ENCODE measurements at regions not wholly inside any gene's neighbourhood (a gene's known extent, or its start where the extent isn't known, plus 50 kb on each side); places are given as distances from the start of the nearest gene placed in this dataset.
"Not testable (repeated sequence)": the region's sequence is repeated elsewhere in the genome, so short reads cannot be mapped to it uniquely, and the experiment has no call there.

DNA sequence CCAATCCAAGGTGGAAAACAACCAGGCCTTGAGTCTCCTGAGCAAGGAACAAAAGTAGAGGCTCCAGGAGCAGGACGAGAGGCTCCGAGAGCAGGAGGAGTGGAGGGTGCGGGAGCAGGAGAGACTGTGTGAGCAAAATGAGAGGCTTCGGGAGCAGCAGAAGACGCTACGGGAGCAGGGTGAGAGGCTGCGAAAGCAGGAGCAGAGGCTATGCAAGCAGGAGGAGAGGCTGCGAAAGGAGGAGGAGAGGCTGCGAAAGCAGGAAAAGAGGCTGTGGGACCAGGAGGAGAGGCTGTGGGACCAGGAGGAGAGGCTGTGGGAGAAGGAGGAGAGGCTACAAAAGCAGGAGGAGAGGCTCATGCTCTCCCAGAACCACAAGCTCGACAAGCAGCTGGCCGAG is 60.3 kb upstream of the UBE2Q2 start:
- no peak for DNase-seq
- intact Hi-C loops (cut with DNase I): no loop called here
- H3K27ac ChIP-seq: no peak overlapping the region
- H3K4me1 ChIP-seq: no peaks in the 10 kb centered on the region
- no peaks in the 10 kb centered on the region for H3K9me3 ChIP-seq
- no peaks in the 10 kb centered on the region for H3K36me3 ChIP-seq
- TF ChIP-seq, protein P1, sequence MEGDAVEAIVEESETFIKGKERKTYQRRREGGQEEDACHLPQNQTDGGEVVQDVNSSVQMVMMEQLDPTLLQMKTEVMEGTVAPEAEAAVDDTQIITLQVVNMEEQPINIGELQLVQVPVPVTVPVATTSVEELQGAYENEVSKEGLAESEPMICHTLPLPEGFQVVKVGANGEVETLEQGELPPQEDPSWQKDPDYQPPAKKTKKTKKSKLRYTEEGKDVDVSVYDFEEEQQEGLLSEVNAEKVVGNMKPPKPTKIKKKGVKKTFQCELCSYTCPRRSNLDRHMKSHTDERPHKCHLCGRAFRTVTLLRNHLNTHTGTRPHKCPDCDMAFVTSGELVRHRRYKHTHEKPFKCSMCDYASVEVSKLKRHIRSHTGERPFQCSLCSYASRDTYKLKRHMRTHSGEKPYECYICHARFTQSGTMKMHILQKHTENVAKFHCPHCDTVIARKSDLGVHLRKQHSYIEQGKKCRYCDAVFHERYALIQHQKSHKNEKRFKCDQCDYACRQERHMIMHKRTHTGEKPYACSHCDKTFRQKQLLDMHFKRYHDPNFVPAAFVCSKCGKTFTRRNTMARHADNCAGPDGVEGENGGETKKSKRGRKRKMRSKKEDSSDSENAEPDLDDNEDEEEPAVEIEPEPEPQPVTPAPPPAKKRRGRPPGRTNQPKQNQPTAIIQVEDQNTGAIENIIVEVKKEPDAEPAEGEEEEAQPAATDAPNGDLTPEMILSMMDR (IDR thresholded peaks at IDR 0.05): no peak
- ATAC-seq: no peak
- H3K27me3 ChIP-seq: peaks cover 0 to 12% of the 10 kb centered on the region in 2 donors
- no peak overlapping the region for H3K4me3 ChIP-seq

DNA sequence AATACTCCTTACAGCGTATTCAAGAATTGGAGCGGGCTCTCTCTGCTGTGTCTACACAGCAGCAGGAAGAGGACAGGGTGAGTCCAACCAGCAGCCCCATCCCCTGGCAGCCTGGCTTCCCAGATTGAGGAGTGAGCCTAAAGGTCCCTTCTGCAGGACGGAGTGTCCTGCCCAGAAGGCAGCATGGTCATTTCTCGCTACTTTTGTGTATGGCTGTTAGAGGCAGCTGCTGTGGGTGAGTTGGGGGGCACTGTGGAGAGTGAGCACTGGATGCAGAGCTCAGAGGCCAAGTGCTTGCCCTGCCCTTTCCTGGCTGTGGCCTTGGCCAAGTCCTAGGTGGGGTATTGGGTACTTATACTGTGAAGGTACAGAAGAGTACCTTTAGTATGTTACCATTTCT is 62.3 kb upstream of the UBE2Q2 start:
- H3K9me3 ChIP-seq; DNase-seq; H3K4me3 ChIP-seq; H3K36me3 ChIP-seq; ATAC-seq; H3K27me3 ChIP-seq; H3K4me1 ChIP-seq; intact Hi-C loops (cut with DNase I); H3K27ac ChIP-seq: not testable (repeated sequence)

DNA sequence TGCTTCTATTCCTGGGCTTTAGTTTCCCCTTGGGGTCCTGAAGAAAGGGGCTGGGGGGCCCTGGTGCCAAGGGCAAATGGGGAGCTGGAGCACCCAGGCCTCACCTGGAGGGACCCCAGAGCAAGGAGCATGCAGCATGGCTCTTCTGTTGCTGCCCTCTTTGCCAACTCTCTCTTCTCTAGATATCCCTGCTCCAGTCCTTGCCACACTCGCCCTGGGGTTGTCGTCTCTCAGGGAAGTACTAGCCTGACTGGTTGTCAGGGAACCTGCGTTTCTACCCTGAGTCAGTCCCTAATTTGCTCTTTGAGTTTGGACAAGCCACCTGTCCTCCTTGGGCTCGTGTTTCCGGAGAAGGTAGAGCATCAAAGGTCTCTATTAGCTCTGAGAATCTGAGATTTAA is 63.7 kb upstream of the UBE2Q2 start:
- intact Hi-C loops (cut with DNase I): no loop called here
- H3K27ac ChIP-seq: no peak overlapping the region
- no peaks in the 10 kb centered on the region for H3K36me3 ChIP-seq
- no peak overlapping the region for H3K4me3 ChIP-seq
- H3K4me1 ChIP-seq: no peaks in the 10 kb centered on the region
- DNase-seq (no peak), ATAC-seq (no peak)
- H3K27me3 ChIP-seq: no peaks in the 10 kb centered on the region
- TF ChIP-seq, protein P1 (IDR thresholded peaks at IDR 0.05): no peak
- H3K9me3 ChIP-seq: no peaks in the 10 kb centered on the region

DNA sequence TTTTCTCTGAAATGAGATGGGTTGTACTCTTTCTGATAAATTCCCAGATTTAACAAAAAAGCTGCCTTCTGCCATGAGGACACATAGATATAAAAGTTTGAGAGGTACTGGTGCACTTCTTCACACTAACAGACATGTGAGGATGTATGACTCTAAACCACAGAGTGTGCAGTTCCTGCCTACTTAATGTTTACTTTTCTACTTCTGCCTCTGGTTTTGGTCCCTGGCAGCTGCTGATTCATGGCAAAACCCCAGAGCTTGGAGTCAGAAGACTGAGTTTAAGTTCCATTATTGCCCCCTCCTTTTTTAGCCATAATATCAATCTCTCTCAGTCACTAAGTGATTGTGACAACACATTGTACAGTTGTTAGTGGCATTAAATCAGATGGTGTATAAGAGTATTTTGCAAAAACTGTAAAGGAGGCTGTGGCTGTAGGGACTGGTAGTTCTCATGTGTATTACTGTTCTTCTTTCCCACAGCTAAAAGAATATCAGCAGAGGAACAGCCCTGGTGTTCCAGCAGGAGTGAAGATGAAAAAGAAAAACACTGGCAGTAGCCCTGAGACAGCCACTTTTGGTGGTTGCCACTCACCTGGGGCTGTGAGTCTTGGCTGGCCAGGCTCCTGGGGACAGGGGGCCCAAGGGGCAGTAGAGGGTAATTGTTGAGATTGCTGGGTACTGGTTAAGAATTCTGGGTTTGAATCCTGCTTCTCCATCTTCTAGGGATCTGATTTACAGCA is 64.4 kb upstream of the CSPG4 start:
- H3K27me3 ChIP-seq; H3K9me3 ChIP-seq; DNase-seq; intact Hi-C loops (cut with DNase I); ATAC-seq; H3K36me3 ChIP-seq; H3K27ac ChIP-seq; H3K4me3 ChIP-seq; H3K4me1 ChIP-seq: not testable (repeated sequence)

DNA sequence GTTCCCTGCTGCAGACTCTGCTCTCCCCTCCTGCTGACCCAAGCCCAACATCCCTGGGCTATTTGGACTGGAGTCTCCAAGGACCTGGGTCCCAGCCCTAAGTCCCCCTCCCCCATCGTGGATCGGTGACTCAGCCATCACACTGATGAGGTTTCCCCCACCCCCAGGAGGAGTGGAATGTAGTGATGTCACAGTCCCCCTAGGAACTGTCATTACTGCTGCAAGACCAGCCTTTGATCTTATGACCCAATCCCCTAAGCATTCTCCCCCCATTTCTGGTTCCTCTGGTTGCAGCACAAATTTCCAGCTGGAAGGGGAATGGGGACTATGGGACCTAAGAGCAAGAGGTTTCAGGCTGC is 63.4 kb upstream of the CSPG4 start:
- intact Hi-C loops (cut with DNase I): no loop called here
- Histone ChIP-seq H3K4me1 (no peaks in the 10 kb centered on the region), H3K36me3 (no peaks in the 10 kb centered on the region), H3K27ac (no peak overlapping the region), H3K27me3 (no peaks in the 10 kb centered on the region), H3K4me3 (no peak overlapping the region), H3K9me3 (no peaks in the 10 kb centered on the region)
- DNase-seq: no peak
- TF ChIP-seq, protein P1 (IDR thresholded peaks at IDR 0.05): no peak
- no peak for ATAC-seq

DNA sequence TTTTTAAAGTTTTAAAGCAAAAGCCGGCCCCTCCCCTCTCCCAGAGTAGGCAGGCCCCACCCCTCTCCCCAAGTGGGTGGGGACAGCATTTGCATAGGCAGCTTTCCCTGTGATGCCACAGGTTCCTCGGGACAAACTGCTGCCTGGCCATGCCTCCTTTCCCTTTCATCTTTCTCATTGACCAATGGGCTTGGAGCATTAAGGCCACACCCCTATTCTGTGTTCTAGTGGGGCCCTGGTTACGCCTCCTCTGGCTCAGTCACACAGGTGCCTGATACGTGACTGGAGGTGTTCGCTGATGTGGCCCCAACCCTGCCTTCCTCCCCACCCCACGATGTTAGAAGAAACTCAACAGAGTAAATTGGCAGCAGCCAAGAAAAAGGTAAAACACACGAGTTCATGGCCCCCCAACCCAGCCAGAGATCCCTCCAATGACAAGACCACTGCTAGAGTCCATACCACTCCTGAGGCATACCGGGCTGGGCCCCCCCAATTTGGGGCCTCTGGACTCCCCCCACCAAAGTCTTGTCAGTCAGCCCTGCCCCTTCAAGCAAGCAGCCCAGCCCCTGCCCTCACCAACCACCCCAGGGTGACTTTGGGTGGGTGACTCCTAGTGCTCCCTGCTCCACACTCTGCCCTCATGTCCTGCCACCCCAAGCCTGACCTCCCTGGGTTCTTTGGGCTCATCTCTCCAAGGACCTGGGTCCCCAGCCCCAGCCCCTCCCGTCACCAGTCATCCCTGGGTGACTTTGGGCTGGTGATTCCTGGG is 62.8 kb upstream of the CSPG4 start:
- DNase-seq (no peak), ATAC-seq (no peak)
- intact Hi-C loops (cut with DNase I): no loop called here
- TF ChIP-seq, protein P1 (IDR thresholded peaks at IDR 0.05): no peak
- H3K36me3 ChIP-seq: no peaks in the 10 kb centered on the region
- no peak overlapping the region for H3K4me3 ChIP-seq
- H3K27me3 ChIP-seq: no peaks in the 10 kb centered on the region
- H3K4me1 ChIP-seq: no peaks in the 10 kb centered on the region
- no peaks in the 10 kb centered on the region for H3K9me3 ChIP-seq
- no peak overlapping the region for H3K27ac ChIP-seq

DNA sequence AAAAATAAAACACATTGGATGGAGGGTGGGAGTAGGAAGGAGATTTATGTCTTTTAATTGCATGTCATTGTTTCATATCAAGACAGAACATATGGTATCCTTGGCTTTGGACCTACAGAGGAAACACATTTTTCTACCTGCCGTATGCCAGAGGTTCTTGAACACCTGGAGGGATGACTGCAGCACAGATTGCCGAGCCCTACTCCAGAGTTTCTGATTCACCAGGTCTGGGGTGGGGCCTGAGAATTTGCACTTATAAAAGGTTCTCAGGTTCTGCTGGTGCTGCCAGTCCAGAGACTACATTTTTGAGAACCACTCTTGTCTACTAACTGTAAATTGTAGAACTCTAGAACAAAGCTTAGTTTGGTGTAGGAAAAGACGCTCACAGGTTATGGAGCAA is 61.3 kb upstream of the CSPG4 start:
- H3K27ac ChIP-seq; intact Hi-C loops (cut with DNase I); H3K4me3 ChIP-seq; ATAC-seq; H3K27me3 ChIP-seq; H3K9me3 ChIP-seq; H3K36me3 ChIP-seq; DNase-seq; H3K4me1 ChIP-seq: not testable (repeated sequence)

DNA sequence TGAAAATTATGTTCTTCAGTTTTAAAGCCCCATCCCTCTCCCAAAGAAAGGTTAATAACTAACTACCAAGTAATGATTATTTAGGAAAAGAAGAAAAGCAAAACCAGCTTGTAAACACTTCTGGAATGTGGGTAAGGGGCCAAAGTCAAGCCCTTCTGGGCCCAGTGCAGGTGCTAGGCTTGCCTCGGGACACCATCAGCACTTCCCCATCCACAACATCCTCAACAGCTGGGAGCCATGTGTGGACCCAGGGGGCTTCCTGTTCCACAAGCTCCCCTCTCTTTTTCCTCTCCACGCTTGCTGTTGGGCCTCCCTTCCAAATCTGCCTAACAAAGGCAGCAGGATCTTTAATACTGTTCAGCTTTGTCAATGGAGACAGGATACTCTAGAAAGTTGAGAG is 58.4 kb upstream of the CSPG4 start:
- ATAC-seq; intact Hi-C loops (cut with DNase I): not testable (repeated sequence)

More for the DNA sequence above, 58.4 kb upstream of the CSPG4 start:
- H3K27me3 ChIP-seq, H3K36me3 ChIP-seq, H3K4me1 ChIP-seq, DNase-seq, H3K9me3 ChIP-seq, H3K27ac ChIP-seq, H3K4me3 ChIP-seq: not testable (repeated sequence)
